Epithelial cell of esophagus (primary cell): ENCODE measurements at regions not wholly inside any gene's neighbourhood (a gene's known extent, or its start where the extent isn't known, plus 50 kb on each side); places are given as distances from the start of the nearest gene placed in this dataset.

ENCODE experiments used
- DNase-seq: peaks from one replicate; pipeline ENCODE4 v3.0.0; 2010; ENCODE audit warnings: low read depth
- H3K4me3 ChIP-seq: 2 replicates; pipeline ENCODE4 v1.5.1; 2011; ENCODE audit warnings: mild to moderate bottlenecking, low read length, control low read depth
- CTCF ChIP-seq: IDR thresholded peaks from 2 replicates; pipeline ENCODE4 v1.5.1; 2011; ENCODE audit warnings: low read depth, mild to moderate bottlenecking, low read length, control low read depth, inconsistent platforms; ENCODE audit not compliant: insufficient read depth; ENCODE audit errors: missing control alignments

GRCh38 chr2:236934166-236934565 lies 151.5 kb upstream of the COPS8 start:
- TF ChIP-seq CTCF = no peak
- no peak overlapping the region for H3K4me3 ChIP-seq
- DNase-seq = no peak

GRCh38 chr2:236934656-236935055 lies 151.0 kb upstream of the COPS8 start:
- no peak overlapping the region for H3K4me3 ChIP-seq
- no peak for TF ChIP-seq CTCF
- DNase-seq = no peak

- DNase-seq = no peak
- no peak overlapping the region for H3K4me3 ChIP-seq
- TF ChIP-seq CTCF = no peak
Observed at GRCh38 chr2:236935083-236935482, 150.6 kb upstream of the COPS8 start.

GRCh38 chr2:236935631-236936445 lies 149.9 kb upstream of the COPS8 start:
- TF ChIP-seq CTCF = no peak
- no peak overlapping the region for H3K4me3 ChIP-seq
- DNase-seq = no peak

- no peak for DNase-seq
- H3K4me3 ChIP-seq = no peak overlapping the region
- no peak for TF ChIP-seq CTCF
Observed at GRCh38 chr2:236936446-236936940, 149.2 kb upstream of the COPS8 start.

GRCh38 chr2:236938126-236938525 lies 147.6 kb upstream of the COPS8 start:
- no peak overlapping the region for H3K4me3 ChIP-seq
- DNase-seq = no peak
- TF ChIP-seq CTCF = no peak

GRCh38 chr2:236939271-236939670 lies 146.4 kb upstream of the COPS8 start:
- no peak for TF ChIP-seq CTCF
- no peak for DNase-seq
- H3K4me3 ChIP-seq = no peak overlapping the region
